ENCODE measurements at regions not wholly inside any gene's neighbourhood (a gene's known extent, or its start where the extent isn't known, plus 50 kb on each side); places are given as distances from the start of the nearest gene placed in this dataset.

DNA sequence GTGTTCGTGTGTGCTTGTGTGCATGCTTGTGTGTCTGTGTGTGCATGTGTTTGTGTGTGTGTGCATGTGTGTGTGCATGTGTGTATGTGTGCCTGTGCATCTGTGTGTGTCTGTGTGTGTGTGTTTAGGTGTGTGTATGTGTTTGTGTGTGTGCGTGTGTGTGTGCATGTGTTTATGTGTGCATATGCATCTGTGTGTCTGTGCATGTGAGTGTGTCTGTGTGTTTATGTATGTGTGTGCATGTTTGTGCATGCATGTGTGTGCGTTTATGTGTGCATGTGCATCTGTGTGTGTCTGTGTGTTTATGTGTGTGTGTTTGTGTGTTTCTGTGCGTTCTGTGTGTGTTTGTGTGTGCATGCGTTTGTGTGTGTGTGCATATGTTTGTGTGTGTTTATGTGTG is 106.6 kb upstream of the TNRC6C start:
- no peak for DNase-seq (ENCODE audit: low read depth in 3 of 3)

DNA sequence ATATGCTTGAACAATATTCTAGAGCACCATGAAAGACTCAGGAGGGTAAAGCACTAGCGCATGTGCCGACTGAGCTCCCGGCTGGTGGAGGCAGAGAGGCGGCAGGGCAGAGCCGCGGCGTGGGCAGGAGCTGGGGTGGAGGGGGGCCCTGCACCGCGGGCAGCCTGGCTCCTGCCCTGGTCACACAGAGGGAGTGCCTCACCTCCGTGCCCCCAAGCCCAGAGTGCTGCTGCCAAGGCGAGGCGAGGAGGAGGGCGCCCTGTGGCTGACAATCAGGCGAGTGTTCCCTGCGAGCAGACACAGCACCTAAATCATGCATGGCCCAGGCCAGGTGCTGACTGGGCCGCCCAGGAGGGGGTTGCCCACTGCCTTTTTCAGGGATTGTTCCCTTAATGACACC is 105.8 kb upstream of the TNRC6C start:
- no peak for DNase-seq (ENCODE audit: low read depth in 3 of 3)

GRCh38 chr17:77853191-77853977 is 105.1 kb upstream of the TNRC6C start:
- DNase-seq (ENCODE audit: low read depth in 3 of 3), result no peak

GRCh38 chr17:77854083-77854758 is 104.3 kb upstream of the TNRC6C start:
- no peak for DNase-seq (ENCODE audit: low read depth in 3 of 3)

- DNase-seq (ENCODE audit: low read depth in 3 of 3), result no peak
Observed at GRCh38 chr17:77854759-77855745, 103.5 kb upstream of the TNRC6C start.

DNA sequence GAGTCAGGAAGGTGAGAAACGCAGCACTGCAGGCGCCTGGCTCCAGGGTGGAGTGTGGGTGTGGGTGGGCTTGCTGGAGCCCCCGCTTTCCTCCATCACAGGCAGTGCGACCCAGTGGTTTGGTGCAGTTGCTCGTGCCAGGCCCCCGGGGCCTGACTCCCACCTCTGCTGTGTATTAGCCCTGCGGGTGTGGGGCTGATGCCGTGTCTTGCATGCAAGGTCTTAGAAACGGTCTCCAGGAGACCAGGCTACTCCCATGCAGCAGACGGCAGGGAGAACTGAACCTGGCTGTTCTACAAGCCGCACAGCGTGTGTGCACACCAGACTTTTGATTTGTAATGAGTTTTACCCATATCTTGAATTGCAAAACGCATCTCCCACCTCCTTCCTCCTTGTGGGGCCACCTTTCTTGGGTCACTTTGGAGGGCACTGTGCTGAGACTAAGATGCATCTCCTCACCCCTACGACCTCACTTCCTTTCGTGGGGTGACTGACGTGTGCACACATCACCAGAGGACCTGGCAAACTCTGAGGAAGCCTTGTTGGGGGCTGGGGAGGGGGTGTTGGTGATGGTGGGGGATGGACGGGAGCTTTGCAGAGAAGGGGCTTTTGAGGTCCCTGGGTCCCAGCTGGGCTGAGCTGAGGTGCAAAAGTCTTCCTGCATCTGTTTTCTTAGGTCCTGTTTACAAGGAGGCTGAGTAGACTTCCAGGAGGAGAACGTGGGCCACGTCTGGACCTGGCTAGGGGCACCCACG is 101.8 kb upstream of the TNRC6C start:
- no peak for DNase-seq (ENCODE audit: low read depth in 3 of 3)

DNA sequence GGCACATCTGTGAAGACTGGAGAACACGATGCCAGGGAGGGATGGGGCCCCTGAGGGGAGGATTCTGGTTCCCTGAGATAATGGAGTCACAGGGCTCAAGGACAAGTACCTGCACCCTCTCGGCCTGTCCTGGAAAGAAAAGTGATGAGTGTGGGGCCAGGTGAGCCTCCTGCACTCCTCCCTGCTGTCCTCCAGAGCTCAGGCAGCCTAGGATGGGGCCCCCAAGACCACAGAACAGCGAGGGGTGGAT is 101.3 kb upstream of the TNRC6C start:
- DNase-seq (ENCODE audit: low read depth in 3 of 3), result no peak

DNA sequence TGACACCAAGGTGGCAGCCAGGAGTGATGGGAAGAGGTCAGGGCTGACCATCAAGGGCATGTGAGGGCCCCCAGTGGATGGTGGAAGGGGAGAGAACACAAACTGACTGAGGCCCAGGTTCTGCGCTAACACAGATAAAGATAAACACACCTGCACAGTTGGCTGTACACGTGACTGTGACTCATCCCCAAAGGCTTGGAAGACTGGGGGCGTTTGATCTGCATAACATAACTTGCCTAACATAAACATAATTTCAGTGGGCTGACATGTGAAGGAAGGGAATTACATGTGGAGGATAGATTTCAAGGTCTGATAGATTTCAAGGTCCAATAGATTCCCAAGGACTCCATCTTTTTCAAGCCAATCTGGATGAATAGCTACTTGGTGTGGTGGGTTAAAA is 100.9 kb upstream of the TNRC6C start:
- DNase-seq (ENCODE audit: low read depth in 3 of 3), result no peak

GRCh38 chr17:77858291-77859034 is 100.0 kb upstream of the TNRC6C start:
- DNase-seq (ENCODE audit: low read depth in 3 of 3), result no peak

GRCh38 chr17:77859035-77859810 is 99.3 kb upstream of the TNRC6C start:
- no peak for DNase-seq (ENCODE audit: low read depth in 3 of 3)

GRCh38 chr17:77861133-77861695 is 97.3 kb upstream of the TNRC6C start:
- no peak for DNase-seq (ENCODE audit: low read depth in 3 of 3)

GRCh38 chr17:77861981-77862645 is 96.4 kb upstream of the TNRC6C start:
- no peak for DNase-seq (ENCODE audit: low read depth in 3 of 3)

GRCh38 chr17:77862890-77863813 is 95.4 kb upstream of the TNRC6C start:
- DNase-seq (ENCODE audit: low read depth in 3 of 3), result no peak

DNA sequence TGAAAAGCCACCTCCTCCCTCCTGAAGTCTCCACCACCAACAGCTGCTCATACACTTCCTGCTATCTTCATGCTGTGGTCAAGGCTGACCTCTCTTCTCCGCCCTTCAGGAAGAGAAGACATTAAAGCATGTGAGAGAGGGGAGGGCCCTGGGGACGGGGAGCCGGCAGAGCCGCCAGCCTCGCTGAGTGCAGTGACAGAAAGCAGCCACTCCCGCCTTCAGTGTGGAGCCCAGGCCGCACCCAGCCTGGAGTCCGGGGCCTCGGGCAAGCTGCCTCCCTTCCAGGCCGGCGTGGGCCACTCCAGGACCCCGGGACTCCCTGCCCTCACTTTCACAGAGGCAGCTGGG is 94.7 kb upstream of the TNRC6C start:
- no peak for DNase-seq (ENCODE audit: low read depth in 3 of 3)

GRCh38 chr17:77864234-77865111 is 94.0 kb upstream of the TNRC6C start:
- no peak for DNase-seq (ENCODE audit: low read depth in 3 of 3)

- DNase-seq (ENCODE audit: low read depth in 3 of 3), result no peak
Observed at GRCh38 chr17:77865112-77865611, 93.3 kb upstream of the TNRC6C start.

GRCh38 chr17:77865716-77866115 is 92.8 kb upstream of the TNRC6C start:
- DNase-seq (ENCODE audit: low read depth in 3 of 3), result no peak
